ENCODE measurements at regions not wholly inside any gene's neighbourhood (a gene's known extent, or its start where the extent isn't known, plus 50 kb on each side); places are given as distances from the start of the nearest gene placed in this dataset.

GRCh38 chr13:53691417-53691816, 662.8 kb downstream of the OLFM4 start:
- no peak for DNase-seq (ENCODE audit: low read depth)

- DNase-seq (ENCODE audit: low read depth), result no peak
Observed at GRCh38 chr13:53694814-53695532, 666.4 kb downstream of the OLFM4 start.

GRCh38 chr13:53703371-53704080, 674.9 kb downstream of the OLFM4 start:
- DNase-seq (ENCODE audit: low read depth), result no peak

GRCh38 chr13:53719281-53719680, 690.7 kb downstream of the OLFM4 start:
- no peak for DNase-seq (ENCODE audit: low read depth)

- no peak for DNase-seq (ENCODE audit: low read depth)
Observed at GRCh38 chr13:53732664-53733063, 704.1 kb downstream of the OLFM4 start.

GRCh38 chr13:53743906-53744305, 715.3 kb downstream of the OLFM4 start:
- DNase-seq (ENCODE audit: low read depth), result no peak

- DNase-seq (ENCODE audit: low read depth), result no peak
Observed at GRCh38 chr13:53747825-53748224, 719.2 kb downstream of the OLFM4 start.

GRCh38 chr13:53749306-53749705, 720.7 kb downstream of the OLFM4 start:
- no peak for DNase-seq (ENCODE audit: low read depth)

GRCh38 chr13:53759016-53759415, 730.4 kb downstream of the OLFM4 start:
- no peak for DNase-seq (ENCODE audit: low read depth)

GRCh38 chr13:53775807-53776206, 747.2 kb downstream of the OLFM4 start:
- no peak for DNase-seq (ENCODE audit: low read depth)

- DNase-seq (ENCODE audit: low read depth), result no peak
Observed at GRCh38 chr13:53778937-53779336, 750.3 kb downstream of the OLFM4 start.

GRCh38 chr13:53781941-53782340, 753.3 kb downstream of the OLFM4 start:
- DNase-seq (ENCODE audit: low read depth), result no peak

- DNase-seq (ENCODE audit: low read depth), result no peak
Observed at GRCh38 chr13:53782488-53782961, 753.9 kb downstream of the OLFM4 start.

GRCh38 chr13:53783471-53783870, 754.9 kb downstream of the OLFM4 start:
- no peak for DNase-seq (ENCODE audit: low read depth)

- no peak for DNase-seq (ENCODE audit: low read depth)
Observed at GRCh38 chr13:53788286-53788685, 759.7 kb downstream of the OLFM4 start.

GRCh38 chr13:53800011-53800410, 771.4 kb downstream of the OLFM4 start:
- DNase-seq (ENCODE audit: low read depth), result no peak

- DNase-seq (ENCODE audit: low read depth), result no peak
Observed at GRCh38 chr13:53807251-53807834, 778.7 kb downstream of the OLFM4 start.

- DNase-seq (ENCODE audit: low read depth), result no peak
Observed at GRCh38 chr13:53821632-53822031, 793.0 kb downstream of the OLFM4 start.

- DNase-seq (ENCODE audit: low read depth), result no peak
Observed at GRCh38 chr13:53822136-53822535, 793.5 kb downstream of the OLFM4 start.

- no peak for DNase-seq (ENCODE audit: low read depth)
Observed at GRCh38 chr13:53839461-53839860, 810.8 kb downstream of the OLFM4 start.

- no peak for DNase-seq (ENCODE audit: low read depth)
Observed at GRCh38 chr13:53844473-53845146, 816.0 kb downstream of the OLFM4 start.

GRCh38 chr13:53847502-53847901, 818.9 kb downstream of the OLFM4 start:
- DNase-seq (ENCODE audit: low read depth), result no peak
